ENCODE measurements at regions not wholly inside any gene's neighbourhood (a gene's known extent, or its start where the extent isn't known, plus 50 kb on each side); places are given as distances from the start of the nearest gene placed in this dataset.

DNA sequence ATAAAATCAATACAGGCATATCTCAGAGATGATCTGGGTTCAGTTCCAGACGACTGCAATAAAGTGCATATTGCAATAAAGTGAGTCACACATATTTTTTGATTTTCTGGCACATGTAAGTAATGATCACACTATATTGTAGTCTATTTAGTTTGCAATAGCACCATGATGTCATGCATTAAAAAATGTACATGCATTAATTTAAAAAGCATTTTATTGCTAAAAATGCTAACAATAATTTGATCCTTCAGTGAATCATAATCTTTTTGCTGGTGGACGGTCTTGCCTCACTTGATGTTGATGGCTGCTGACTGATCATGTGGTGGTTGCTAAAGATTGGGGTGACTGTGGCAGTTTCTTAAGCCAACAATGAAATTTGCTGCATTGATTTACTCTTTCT is 511.1 kb downstream of the OTOL1 start:
- Mint-ChIP-seq H3K27ac (no peak overlapping the region), H3K36me3 (no peaks in the 10 kb centered on the region), H3K9me3 (peaks cover 7% of the 10 kb centered on the region), H3K27me3 (ENCODE audit: low read depth) (no peaks in the 10 kb centered on the region), H3K4me3 (no peak overlapping the region), H3K4me1 (no peaks in the 10 kb centered on the region)
- TF ChIP-seq, protein P1, sequence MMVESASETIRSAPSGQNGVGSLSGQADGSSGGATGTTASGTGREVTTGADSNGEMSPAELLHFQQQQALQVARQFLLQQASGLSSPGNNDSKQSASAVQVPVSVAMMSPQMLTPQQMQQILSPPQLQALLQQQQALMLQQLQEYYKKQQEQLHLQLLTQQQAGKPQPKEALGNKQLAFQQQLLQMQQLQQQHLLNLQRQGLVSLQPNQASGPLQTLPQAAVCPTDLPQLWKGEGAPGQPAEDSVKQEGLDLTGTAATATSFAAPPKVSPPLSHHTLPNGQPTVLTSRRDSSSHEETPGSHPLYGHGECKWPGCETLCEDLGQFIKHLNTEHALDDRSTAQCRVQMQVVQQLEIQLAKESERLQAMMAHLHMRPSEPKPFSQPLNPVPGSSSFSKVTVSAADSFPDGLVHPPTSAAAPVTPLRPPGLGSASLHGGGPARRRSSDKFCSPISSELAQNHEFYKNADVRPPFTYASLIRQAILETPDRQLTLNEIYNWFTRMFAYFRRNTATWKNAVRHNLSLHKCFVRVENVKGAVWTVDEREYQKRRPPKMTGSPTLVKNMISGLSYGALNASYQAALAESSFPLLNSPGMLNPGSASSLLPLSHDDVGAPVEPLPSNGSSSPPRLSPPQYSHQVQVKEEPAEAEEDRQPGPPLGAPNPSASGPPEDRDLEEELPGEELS (CRISPR knock-in tag; IDR thresholded peaks at IDR 0.05) = no peak
- TF ChIP-seq ZNF263 (CRISPR knock-in tag; IDR thresholded peaks at IDR 0.05; ENCODE audit: low read depth) = no peak
- no peak for TF ChIP-seq FOXP1 (CRISPR knock-in tag; IDR thresholded peaks at IDR 0.05; ENCODE audit: borderline replicate concordance)
- no peak for TF ChIP-seq SMAD4 (CRISPR knock-in tag; IDR thresholded peaks at IDR 0.05)
- TF ChIP-seq ZBTB21 (CRISPR knock-in tag; IDR thresholded peaks at IDR 0.05; ENCODE audit: borderline replicate concordance) = no peak
- TF ChIP-seq, protein P2, sequence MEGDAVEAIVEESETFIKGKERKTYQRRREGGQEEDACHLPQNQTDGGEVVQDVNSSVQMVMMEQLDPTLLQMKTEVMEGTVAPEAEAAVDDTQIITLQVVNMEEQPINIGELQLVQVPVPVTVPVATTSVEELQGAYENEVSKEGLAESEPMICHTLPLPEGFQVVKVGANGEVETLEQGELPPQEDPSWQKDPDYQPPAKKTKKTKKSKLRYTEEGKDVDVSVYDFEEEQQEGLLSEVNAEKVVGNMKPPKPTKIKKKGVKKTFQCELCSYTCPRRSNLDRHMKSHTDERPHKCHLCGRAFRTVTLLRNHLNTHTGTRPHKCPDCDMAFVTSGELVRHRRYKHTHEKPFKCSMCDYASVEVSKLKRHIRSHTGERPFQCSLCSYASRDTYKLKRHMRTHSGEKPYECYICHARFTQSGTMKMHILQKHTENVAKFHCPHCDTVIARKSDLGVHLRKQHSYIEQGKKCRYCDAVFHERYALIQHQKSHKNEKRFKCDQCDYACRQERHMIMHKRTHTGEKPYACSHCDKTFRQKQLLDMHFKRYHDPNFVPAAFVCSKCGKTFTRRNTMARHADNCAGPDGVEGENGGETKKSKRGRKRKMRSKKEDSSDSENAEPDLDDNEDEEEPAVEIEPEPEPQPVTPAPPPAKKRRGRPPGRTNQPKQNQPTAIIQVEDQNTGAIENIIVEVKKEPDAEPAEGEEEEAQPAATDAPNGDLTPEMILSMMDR (IDR thresholded peaks at IDR 0.05) = no peak
- TF ChIP-seq, protein P3, sequence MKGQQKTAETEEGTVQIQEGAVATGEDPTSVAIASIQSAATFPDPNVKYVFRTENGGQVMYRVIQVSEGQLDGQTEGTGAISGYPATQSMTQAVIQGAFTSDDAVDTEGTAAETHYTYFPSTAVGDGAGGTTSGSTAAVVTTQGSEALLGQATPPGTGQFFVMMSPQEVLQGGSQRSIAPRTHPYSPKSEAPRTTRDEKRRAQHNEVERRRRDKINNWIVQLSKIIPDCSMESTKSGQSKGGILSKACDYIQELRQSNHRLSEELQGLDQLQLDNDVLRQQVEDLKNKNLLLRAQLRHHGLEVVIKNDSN (CRISPR knock-in tag; IDR thresholded peaks at IDR 0.05) = no peak
- TF ChIP-seq, protein P4, sequence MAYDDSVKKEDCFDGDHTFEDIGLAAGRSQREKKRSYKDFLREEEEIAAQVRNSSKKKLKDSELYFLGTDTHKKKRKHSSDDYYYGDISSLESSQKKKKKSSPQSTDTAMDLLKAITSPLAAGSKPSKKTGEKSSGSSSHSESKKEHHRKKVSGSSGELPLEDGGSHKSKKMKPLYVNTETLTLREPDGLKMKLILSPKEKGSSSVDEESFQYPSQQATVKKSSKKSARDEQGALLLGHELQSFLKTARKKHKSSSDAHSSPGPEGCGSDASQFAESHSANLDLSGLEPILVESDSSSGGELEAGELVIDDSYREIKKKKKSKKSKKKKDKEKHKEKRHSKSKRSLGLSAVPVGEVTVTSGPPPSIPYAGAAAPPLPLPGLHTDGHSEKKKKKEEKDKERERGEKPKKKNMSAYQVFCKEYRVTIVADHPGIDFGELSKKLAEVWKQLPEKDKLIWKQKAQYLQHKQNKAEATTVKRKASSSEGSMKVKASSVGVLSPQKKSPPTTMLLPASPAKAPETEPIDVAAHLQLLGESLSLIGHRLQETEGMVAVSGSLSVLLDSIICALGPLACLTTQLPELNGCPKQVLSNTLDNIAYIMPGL (CRISPR knock-in tag; IDR thresholded peaks at IDR 0.05) = no peak
- no peak for TF ChIP-seq FOXJ3 (CRISPR knock-in tag; IDR thresholded peaks at IDR 0.05; ENCODE audit: borderline replicate concordance)
- no peak for TF ChIP-seq OVOL2 (CRISPR knock-in tag; IDR thresholded peaks at IDR 0.05; ENCODE audit: borderline replicate concordance)
- TF ChIP-seq ATF1 (CRISPR knock-in tag; IDR thresholded peaks at IDR 0.05) = no peak
- no peak for TF ChIP-seq SP1 (CRISPR knock-in tag; conservative IDR thresholded peaks at IDR 0.05)
- TF ChIP-seq, protein P5, sequence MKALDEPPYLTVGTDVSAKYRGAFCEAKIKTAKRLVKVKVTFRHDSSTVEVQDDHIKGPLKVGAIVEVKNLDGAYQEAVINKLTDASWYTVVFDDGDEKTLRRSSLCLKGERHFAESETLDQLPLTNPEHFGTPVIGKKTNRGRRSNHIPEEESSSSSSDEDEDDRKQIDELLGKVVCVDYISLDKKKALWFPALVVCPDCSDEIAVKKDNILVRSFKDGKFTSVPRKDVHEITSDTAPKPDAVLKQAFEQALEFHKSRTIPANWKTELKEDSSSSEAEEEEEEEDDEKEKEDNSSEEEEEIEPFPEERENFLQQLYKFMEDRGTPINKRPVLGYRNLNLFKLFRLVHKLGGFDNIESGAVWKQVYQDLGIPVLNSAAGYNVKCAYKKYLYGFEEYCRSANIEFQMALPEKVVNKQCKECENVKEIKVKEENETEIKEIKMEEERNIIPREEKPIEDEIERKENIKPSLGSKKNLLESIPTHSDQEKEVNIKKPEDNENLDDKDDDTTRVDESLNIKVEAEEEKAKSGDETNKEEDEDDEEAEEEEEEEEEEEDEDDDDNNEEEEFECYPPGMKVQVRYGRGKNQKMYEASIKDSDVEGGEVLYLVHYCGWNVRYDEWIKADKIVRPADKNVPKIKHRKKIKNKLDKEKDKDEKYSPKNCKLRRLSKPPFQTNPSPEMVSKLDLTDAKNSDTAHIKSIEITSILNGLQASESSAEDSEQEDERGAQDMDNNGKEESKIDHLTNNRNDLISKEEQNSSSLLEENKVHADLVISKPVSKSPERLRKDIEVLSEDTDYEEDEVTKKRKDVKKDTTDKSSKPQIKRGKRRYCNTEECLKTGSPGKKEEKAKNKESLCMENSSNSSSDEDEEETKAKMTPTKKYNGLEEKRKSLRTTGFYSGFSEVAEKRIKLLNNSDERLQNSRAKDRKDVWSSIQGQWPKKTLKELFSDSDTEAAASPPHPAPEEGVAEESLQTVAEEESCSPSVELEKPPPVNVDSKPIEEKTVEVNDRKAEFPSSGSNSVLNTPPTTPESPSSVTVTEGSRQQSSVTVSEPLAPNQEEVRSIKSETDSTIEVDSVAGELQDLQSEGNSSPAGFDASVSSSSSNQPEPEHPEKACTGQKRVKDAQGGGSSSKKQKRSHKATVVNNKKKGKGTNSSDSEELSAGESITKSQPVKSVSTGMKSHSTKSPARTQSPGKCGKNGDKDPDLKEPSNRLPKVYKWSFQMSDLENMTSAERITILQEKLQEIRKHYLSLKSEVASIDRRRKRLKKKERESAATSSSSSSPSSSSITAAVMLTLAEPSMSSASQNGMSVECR (CRISPR knock-in tag; IDR thresholded peaks at IDR 0.05; ENCODE audit: borderline replicate concordance) = no peak
- TF ChIP-seq, protein P6, sequence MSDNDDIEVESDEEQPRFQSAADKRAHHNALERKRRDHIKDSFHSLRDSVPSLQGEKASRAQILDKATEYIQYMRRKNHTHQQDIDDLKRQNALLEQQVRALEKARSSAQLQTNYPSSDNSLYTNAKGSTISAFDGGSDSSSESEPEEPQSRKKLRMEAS (CRISPR knock-in tag; IDR thresholded peaks at IDR 0.05) = no peak
- TF ChIP-seq ZNF232 (CRISPR knock-in tag; IDR thresholded peaks at IDR 0.05) = no peak
- no peak for TF ChIP-seq HMGA2 (CRISPR knock-in tag; IDR thresholded peaks at IDR 0.05)
- TF ChIP-seq, protein P7, sequence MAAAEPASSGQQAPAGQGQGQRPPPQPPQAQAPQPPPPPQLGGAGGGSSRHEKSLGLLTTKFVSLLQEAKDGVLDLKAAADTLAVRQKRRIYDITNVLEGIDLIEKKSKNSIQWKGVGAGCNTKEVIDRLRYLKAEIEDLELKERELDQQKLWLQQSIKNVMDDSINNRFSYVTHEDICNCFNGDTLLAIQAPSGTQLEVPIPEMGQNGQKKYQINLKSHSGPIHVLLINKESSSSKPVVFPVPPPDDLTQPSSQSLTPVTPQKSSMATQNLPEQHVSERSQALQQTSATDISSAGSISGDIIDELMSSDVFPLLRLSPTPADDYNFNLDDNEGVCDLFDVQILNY (CRISPR knock-in tag; IDR thresholded peaks at IDR 0.05) = no peak
- ChIA-PET POLR2A (no interaction called here), CTCF (no interaction called here)
- no peak for ATAC-seq
- no peak for DNase-seq (ENCODE audit: low spot score)

Data from WTC11 (cell line).